ENCODE measurements at regions not wholly inside any gene's neighbourhood (a gene's known extent, or its start where the extent isn't known, plus 50 kb on each side); places are given as distances from the start of the nearest gene placed in this dataset.

DNA sequence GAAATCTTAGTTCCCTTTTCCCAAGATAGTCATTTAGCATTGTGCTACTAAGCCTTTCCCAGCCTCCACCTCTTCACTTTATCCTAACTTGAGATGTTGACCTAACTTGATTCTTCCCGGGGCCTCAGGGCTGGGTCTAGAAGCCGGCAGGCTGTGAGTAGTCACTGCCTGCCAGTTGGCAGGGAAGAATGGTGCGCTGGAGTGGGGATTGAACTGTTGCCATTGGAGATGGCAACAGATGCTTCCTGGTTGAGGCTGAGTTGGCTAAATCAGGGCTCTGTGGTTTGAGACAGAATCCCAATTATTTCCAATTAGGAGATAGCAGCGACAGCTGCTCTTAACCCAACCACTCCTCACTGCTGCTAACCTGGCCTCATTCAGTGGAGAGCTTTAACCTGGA lies 343.1 kb downstream of the BRINP1 start:
- H3K27me3 Mint-ChIP-seq = no peaks in the 10 kb centered on the region
- H3K27ac Mint-ChIP-seq = no peak overlapping the region
- no peaks in the 10 kb centered on the region for H3K36me3 Mint-ChIP-seq
- no peaks in the 10 kb centered on the region for H3K9me3 Mint-ChIP-seq (ENCODE audit: low read depth)
- H3K4me3 Mint-ChIP-seq = no peak overlapping the region
- H3K4me1 Mint-ChIP-seq (ENCODE audit: low read depth) = no peaks in the 10 kb centered on the region

DNA sequence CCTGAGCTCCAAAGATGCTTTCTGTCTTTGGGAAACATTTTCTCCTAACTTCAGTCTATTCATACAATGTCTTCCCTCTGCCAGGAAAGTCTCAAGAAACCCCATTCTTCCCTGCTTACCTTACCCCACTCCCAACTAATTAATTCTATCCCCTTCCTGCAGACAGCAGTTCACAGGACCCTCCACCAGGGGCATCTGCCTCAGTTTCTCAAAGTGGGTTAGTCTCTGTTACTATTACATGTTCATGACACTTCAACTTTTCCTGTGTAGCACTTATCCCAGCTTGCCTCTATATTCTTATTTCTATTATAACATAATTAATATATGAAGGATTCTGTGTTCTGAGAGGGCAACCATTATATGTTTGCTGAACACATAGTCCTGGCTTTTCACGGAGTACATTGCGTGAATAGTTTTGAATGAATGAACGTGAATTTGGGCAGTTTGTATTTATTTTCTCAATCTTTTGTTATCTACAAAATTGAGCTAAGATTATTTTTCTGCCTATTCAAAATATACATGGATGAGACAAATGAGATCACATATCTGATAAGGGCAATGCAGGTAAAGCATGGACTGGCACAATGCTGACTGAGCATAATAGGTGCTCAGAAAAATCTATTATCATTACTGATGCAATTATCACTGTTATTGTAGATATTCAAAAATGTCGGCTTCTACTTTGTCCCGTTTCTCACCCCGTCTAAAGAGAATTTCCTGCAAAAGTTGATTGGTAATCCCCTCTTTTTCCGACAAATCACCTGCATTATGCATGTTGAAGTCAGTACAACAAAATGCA lies 341.1 kb downstream of the BRINP1 start:
- Mint-ChIP-seq H3K36me3 (no peaks in the 10 kb centered on the region), H3K27me3 (no peaks in the 10 kb centered on the region), H3K4me3 (no peak overlapping the region), H3K4me1 (ENCODE audit: low read depth) (no peaks in the 10 kb centered on the region), H3K27ac (no peak overlapping the region), H3K9me3 (ENCODE audit: low read depth) (peaks cover 2% of the 10 kb centered on the region)

DNA sequence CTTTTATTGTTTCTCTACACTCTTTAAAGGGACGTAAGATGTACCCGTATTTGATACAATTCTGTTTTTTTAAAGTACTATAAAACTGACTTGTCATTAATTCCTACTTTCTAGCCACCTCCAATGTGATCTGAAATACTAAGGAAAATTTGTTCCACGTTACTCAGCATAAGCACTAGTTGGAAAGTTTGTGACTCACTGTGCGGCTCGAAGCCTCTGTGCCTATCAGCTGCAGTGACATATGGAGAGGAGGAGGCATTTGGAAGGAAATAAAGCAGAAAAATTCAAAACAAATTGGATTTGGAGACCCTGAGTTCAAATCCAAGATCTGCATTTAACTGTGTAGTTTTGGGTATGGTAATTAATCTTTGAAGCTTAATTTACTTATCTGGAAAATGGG lies 339.3 kb downstream of the BRINP1 start:
- no peak overlapping the region for H3K4me3 Mint-ChIP-seq
- H3K27ac Mint-ChIP-seq = no peak overlapping the region
- peaks cover 6% of the 10 kb centered on the region for H3K9me3 Mint-ChIP-seq (ENCODE audit: low read depth)
- H3K4me1 Mint-ChIP-seq (ENCODE audit: low read depth) = no peaks in the 10 kb centered on the region
- H3K36me3 Mint-ChIP-seq = no peaks in the 10 kb centered on the region
- H3K27me3 Mint-ChIP-seq = no peaks in the 10 kb centered on the region

DNA sequence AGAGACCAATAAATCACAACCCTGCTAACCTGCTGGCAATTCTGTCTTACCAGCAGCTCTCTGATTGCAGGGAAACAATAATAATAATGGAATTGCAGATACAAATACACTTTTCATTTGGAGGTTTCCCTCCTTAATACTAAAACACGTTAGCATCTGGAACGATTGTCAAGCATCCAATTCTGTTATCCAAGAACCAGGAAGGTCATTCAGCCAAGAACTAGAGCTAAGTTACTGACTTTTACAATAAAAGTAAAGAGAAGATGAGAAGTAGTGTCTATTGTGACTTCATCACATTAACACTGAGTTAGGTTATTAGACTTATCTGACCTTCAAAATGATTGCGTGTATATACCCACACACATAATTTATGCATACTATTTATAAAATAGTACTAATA lies 335.6 kb downstream of the BRINP1 start:
- Mint-ChIP-seq H3K27ac (no peak overlapping the region), H3K9me3 (ENCODE audit: low read depth) (peaks cover 15% of the 10 kb centered on the region), H3K36me3 (no peaks in the 10 kb centered on the region), H3K4me1 (ENCODE audit: low read depth) (no peaks in the 10 kb centered on the region), H3K27me3 (no peaks in the 10 kb centered on the region), H3K4me3 (no peak overlapping the region)

DNA sequence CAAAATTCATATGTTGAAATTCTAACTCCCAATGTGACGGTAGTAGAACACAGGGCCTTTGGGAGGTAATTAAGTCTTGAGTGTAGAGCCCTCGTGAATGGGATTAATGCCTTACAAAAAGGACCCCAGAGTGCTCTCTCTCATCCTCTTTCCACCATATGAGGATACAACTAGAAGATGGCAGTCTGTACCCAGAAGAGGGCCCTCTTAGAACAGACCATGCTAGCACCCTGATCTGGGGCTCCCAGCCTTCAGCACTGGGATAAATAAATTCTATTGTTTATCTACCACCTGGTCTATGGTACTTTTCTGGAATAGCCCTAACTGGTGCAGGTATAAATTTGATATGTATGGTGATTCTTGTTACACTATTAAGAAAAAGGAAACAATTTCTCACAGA lies 332.3 kb downstream of the BRINP1 start:
- Mint-ChIP-seq H3K27me3 (no peaks in the 10 kb centered on the region), H3K27ac (no peak overlapping the region), H3K4me1 (ENCODE audit: low read depth) (no peaks in the 10 kb centered on the region), H3K4me3 (no peak overlapping the region), H3K9me3 (ENCODE audit: low read depth) (peaks cover 15% of the 10 kb centered on the region), H3K36me3 (no peaks in the 10 kb centered on the region)

DNA sequence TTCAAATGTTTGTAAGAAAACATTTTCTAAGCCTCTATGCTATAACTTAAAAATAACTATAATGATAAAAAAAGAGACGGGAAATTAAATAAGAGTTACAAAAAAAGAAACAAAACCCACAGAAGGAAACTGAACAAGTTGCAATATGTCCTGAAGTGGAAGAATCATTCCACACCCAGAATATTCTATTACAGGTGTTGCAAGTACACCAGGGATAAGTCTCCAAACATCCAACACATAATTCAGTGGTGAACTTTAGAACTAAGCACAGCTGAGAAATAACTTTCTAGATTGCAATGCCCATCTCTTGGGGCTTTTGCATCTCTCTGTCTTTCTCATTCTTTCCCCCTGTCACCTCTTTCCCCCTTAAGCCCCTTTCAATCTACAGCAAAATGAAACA lies 325.2 kb downstream of the BRINP1 start:
- no peaks in the 10 kb centered on the region for H3K36me3 Mint-ChIP-seq
- no peaks in the 10 kb centered on the region for H3K9me3 Mint-ChIP-seq (ENCODE audit: low read depth)
- H3K27me3 Mint-ChIP-seq = no peaks in the 10 kb centered on the region
- H3K4me3 Mint-ChIP-seq = no peak overlapping the region
- H3K27ac Mint-ChIP-seq = no peak overlapping the region
- H3K4me1 Mint-ChIP-seq (ENCODE audit: low read depth) = no peaks in the 10 kb centered on the region

DNA sequence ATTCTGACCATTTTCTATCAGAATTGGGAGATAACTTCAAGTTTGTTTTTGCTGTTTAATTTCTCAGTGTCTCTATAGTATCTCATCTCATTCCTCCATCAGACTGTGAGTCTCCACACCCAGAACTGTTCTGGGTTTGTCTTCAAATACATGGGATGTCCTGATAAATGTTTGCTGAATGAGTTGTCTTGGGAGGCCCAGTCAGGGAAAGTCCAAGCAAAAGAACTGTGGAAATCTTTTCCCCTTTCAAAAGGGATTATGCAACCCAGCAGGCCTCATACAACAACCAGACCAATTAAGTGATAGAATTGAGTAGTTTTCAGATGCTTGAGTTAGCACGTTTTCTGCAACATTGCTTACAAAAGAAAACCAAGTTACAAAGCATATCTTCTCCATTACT lies 324.4 kb downstream of the BRINP1 start:
- no peaks in the 10 kb centered on the region for H3K27me3 Mint-ChIP-seq
- H3K9me3 Mint-ChIP-seq (ENCODE audit: low read depth) = no peaks in the 10 kb centered on the region
- H3K36me3 Mint-ChIP-seq = no peaks in the 10 kb centered on the region
- H3K27ac Mint-ChIP-seq = no peak overlapping the region
- H3K4me3 Mint-ChIP-seq = no peak overlapping the region
- H3K4me1 Mint-ChIP-seq (ENCODE audit: low read depth) = no peaks in the 10 kb centered on the region

DNA sequence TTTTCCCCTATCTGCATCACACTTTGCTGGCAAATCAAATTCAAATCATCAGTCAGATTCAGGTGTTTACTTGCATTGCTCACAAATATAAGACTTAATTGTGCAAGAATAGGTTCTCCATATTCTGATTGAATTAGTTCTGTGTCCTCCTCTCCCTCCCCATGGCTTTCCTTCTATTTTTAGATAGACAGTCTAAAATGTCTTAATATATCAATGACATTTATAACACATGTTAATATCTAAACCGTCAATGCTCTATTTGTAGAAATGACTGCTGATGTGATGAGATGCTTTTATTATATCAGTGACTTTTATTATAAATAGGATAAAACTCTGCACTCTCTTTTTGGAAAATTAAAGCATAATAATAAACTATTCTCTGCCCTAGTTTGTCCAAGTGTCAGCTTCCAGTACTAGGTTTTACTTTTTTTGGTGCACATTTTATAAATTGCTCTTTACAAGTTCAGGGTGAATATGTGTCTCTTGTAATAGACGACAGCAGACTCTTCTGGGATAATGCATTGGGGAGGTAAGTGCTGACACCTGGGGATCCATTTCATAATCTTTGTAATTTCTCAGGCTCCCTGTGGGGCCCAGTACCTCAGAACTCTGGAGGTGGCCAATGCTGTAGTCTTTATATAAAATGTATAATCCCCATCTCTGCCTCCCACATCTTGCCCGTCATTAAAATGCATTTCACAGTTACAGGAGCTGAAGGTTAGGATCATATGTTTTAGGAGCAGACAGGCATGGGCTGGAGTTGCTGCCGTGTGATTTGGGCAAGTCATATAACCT lies 321.5 kb downstream of the BRINP1 start:
- Mint-ChIP-seq H3K36me3 (no peaks in the 10 kb centered on the region), H3K27ac (no peak overlapping the region), H3K9me3 (ENCODE audit: low read depth) (no peaks in the 10 kb centered on the region), H3K27me3 (no peaks in the 10 kb centered on the region), H3K4me3 (no peak overlapping the region), H3K4me1 (ENCODE audit: low read depth) (no peaks in the 10 kb centered on the region)

DNA sequence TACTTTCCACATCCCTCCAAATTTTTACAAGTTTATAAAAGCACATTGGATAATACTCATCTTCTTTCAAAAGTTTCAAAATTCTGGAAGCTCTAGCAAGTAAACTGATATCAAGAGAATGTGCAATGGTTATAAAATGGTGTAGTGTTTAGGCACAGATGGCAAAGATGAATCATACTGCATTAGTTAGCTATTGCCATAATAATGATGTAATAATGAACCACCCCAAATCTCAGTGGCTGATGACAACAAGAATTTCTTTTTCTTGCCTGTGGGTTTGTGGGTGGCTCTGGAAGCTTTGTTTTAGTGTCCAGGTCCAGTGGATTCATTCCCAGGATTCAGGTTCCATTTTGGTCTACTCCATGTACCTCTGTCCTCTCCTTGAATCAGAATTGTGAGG lies 319.0 kb downstream of the BRINP1 start:
- H3K4me3 Mint-ChIP-seq = no peak overlapping the region
- no peak overlapping the region for H3K27ac Mint-ChIP-seq
- no peaks in the 10 kb centered on the region for H3K36me3 Mint-ChIP-seq
- H3K4me1 Mint-ChIP-seq (ENCODE audit: low read depth) = no peaks in the 10 kb centered on the region
- no peaks in the 10 kb centered on the region for H3K27me3 Mint-ChIP-seq
- no peaks in the 10 kb centered on the region for H3K9me3 Mint-ChIP-seq (ENCODE audit: low read depth)

DNA sequence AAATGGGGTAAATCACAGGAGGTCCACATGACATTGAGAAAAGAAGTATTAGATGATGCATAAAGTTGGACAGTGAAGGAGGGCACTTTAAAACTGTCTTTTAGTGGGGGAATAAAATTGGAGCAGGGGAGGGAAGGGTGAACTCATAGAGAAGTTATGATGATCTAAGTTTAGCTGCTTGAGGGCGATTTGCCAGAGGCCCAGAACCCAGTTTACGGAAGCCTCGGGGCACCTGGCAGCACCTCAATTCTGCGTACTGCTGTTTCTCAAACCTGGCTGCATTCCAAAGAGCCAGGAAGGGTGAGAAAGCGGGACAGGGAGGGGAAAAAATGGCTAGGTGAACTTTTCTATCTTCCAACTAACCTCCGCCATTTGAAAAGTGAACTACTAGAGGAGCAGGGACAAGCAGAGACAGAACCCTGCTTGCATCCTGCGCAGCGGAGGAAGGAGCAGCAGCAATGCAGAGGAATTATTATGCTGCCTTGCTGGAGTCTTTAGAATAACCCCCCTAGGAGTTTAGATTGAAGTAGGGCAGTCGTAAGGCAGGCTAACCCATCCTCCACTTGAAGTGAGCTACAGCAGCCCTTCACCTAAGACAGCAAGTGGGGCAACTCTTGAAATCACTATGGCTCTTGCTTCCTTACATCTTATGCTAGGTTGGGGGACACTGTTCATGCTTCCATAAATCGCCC lies 316.8 kb downstream of the BRINP1 start:
- H3K9me3 Mint-ChIP-seq (ENCODE audit: low read depth) = no peaks in the 10 kb centered on the region
- no peak overlapping the region for H3K4me3 Mint-ChIP-seq
- no peaks in the 10 kb centered on the region for H3K27me3 Mint-ChIP-seq
- no peaks in the 10 kb centered on the region for H3K4me1 Mint-ChIP-seq (ENCODE audit: low read depth)
- no peak overlapping the region for H3K27ac Mint-ChIP-seq
- no peaks in the 10 kb centered on the region for H3K36me3 Mint-ChIP-seq

DNA sequence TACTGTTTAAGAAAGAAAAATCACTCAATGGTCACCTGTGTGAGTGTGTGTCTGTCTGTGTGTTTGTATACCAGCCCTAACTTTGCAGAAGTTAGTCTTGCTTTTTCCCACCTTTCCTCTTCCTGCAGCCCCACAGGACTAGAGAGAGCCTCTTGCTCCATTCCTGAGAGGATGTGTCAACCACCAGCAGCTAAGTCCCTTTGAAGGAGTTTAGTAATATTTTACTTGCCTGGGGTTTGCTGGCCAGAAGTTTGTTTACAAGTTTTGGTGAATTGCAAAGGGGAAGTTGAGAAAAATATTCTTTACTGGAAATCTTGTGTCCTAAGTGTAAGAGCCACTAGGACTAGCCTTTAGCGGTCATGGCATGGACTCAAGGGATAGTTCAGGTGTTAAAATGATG lies 316.2 kb downstream of the BRINP1 start:
- Mint-ChIP-seq H3K27ac (no peak overlapping the region), H3K27me3 (no peaks in the 10 kb centered on the region), H3K36me3 (no peaks in the 10 kb centered on the region), H3K4me3 (no peak overlapping the region), H3K4me1 (ENCODE audit: low read depth) (no peaks in the 10 kb centered on the region), H3K9me3 (ENCODE audit: low read depth) (no peaks in the 10 kb centered on the region)

DNA sequence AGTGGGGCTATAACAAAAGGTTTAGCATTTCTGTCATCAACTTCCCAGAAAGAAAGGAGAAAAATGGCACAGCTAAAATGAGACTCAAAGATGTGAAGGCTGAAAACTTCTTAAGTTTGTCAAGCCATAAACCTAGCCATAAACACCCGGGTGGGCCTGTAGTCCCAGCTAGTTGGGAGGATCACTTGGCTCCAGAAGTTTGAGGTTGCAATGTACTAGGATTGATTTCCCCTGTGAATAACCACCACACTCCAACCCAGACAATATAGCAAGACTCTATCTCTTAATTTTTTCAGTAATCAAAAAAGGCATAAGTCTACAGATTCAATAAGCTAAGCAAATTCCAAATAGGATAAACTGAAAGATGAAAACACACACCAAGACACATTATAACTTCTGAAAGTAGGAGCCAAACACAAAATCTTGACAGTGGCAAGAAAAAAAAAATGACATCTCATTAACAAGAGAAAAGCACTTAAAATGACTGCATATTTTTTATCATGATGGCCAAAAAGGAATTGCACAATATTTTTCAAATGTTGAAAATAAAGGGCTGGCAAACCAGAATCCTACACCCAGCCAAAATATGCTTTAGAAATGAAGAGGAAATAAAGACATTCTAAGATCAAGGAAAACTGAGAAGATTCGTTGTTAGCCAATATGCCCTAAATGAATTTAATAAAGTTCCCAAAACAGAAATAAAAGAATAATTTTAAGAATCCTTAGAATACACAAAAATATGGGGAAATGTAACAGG lies 308.4 kb downstream of the BRINP1 start:
- no peaks in the 10 kb centered on the region for H3K36me3 Mint-ChIP-seq

DNA sequence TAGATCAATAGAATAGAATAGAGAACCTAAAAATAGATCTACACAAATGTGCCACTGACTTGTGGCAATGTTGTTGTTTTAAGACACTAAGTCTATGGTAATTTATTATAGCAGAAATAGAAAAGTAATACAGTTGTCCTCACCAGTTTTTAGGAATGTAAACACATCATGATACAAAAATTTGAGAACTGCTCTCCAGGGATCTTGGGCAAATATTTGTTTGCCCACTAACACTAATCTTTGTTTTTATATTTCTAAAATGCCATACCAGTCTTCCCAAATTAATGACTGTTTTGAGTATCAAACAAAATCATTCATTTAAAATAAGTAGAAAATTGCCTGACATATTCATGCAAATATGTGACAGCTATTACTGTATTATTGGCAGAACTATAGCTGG lies 297.6 kb downstream of the BRINP1 start:
- Mint-ChIP-seq H3K27ac (no peak overlapping the region), H3K4me3 (no peak overlapping the region), H3K9me3 (ENCODE audit: low read depth) (peaks cover 13% of the 10 kb centered on the region), H3K36me3 (peaks cover 3% of the 10 kb centered on the region), H3K4me1 (ENCODE audit: low read depth) (no peaks in the 10 kb centered on the region), H3K27me3 (no peaks in the 10 kb centered on the region)

More for the DNA sequence above, 308.4 kb downstream of the BRINP1 start:
- H3K4me3 Mint-ChIP-seq = no peak overlapping the region
- H3K4me1 Mint-ChIP-seq (ENCODE audit: low read depth) = no peaks in the 10 kb centered on the region
- no peaks in the 10 kb centered on the region for H3K27me3 Mint-ChIP-seq
- H3K27ac Mint-ChIP-seq = no peak overlapping the region
- H3K9me3 Mint-ChIP-seq (ENCODE audit: low read depth) = peaks cover 11% of the 10 kb centered on the region

DNA sequence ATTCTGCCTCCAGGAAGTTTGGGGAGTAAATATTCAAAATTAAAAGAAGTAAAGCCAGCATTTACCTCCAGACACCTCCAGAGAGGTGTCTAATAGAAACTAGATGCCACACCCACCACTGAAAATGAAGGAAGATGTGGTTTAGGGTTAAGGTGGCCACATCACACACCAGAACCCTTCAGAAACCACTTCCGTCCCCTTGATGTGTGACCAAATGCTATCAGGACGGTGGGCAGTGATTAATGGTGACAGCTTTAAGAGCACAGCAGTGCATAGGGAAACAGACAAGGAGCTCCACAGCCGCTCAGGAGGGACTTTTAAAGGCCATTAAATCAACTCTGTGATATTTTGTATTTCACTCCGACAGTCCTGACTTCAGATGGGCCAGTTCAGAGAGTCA lies 295.2 kb downstream of the BRINP1 start:
- Mint-ChIP-seq H3K9me3 (ENCODE audit: low read depth) (peaks cover 10% of the 10 kb centered on the region), H3K36me3 (peaks cover 3% of the 10 kb centered on the region), H3K27me3 (no peaks in the 10 kb centered on the region), H3K27ac (no peak overlapping the region), H3K4me1 (ENCODE audit: low read depth) (no peaks in the 10 kb centered on the region), H3K4me3 (no peak overlapping the region)

DNA sequence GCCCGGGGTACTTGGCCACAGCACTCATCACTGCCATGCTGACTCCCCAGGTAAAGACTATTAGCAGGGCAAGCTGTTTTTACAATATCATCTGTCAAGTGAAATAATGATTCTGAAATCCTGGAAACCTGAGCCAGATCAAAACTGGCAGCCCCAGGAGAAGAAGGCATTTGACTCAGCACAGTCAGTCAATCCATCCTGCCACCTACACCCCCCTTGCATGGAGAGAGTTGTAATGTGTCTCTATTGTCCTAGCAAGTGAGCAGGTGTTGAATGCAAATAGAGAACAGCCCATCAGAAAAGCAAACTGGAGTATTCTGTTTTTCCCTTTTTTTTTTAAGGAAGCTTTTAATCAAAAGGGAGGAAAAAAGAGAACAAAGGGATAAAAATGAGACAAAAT lies 291.2 kb downstream of the BRINP1 start:
- no peaks in the 10 kb centered on the region for H3K36me3 Mint-ChIP-seq
- H3K4me3 Mint-ChIP-seq = no peak overlapping the region
- H3K4me1 Mint-ChIP-seq (ENCODE audit: low read depth) = no peaks in the 10 kb centered on the region
- no peak overlapping the region for H3K27ac Mint-ChIP-seq
- no peaks in the 10 kb centered on the region for H3K27me3 Mint-ChIP-seq
- H3K9me3 Mint-ChIP-seq (ENCODE audit: low read depth) = peaks cover 3% of the 10 kb centered on the region
